Tibial nerve (tissue), 4 donors: ENCODE measurements at regions not wholly inside any gene's neighbourhood (a gene's known extent, or its start where the extent isn't known, plus 50 kb on each side); places are given as distances from the start of the nearest gene placed in this dataset.

ENCODE experiments used
- DNase-seq, 2 donors: peaks; one replicate each; pipeline ENCODE4 v3.0.0-alpha.2; 2019; ENCODE audit warnings: low spot score in 2 of 2
- H3K27ac ChIP-seq, 4 donors: fragments of 200-600 bp; sonication (generic) in 3 of 4; one replicate each; pipeline ENCODE4 v1.5.1; 2017 to 2019; ENCODE audit warnings: mild to moderate bottlenecking in 1 of 4
- H3K27me3 ChIP-seq, 2 donors: fragments of 200-600 bp; sonication (generic) in 1 of 2; one replicate each; pipeline versions ENCODE4 v1.5.1 to v1.6.0; 2017 to 2019
- H3K36me3 ChIP-seq, 3 donors: fragments of 200-600 bp; sonication (generic); one replicate each; pipeline ENCODE4 v1.5.1; 2018 to 2019
- H3K4me1 ChIP-seq, 4 donors: fragments of 200-600 bp; sonication (generic) in 3 of 4; one replicate each; pipeline ENCODE4 v1.5.1; 2017 to 2019
- H3K4me3 ChIP-seq, 4 donors: fragments of 200-600 bp; sonication (generic) in 3 of 4; one replicate each; pipeline ENCODE4 v1.5.1; 2017 to 2019; ENCODE audit warnings: mild to moderate bottlenecking in 1 of 4, moderate library complexity in 1 of 4
- H3K9me3 ChIP-seq, 4 donors: fragments of 200-600 bp; sonication (generic) in 3 of 4; one replicate each; pipeline ENCODE4 v1.5.1; 2017 to 2019
- EP300 ChIP-seq, 2 donors: sonication (generic); formaldehyde crosslinking; IDR thresholded peaks; one replicate each; pipeline ENCODE4 v1.6.1; 2017; ENCODE audit warnings: antibody characterized with exemption in 2 of 2, mild to moderate bottlenecking in 1 of 2
- POLR2A ChIP-seq, 2 donors: fragments of 450-650 bp; IDR thresholded peaks; one replicate each; pipeline ENCODE4 v1.6.1; 2017; ENCODE audit warnings: antibody characterized with exemption in 2 of 2, mild to moderate bottlenecking in 2 of 2, moderate library complexity in 2 of 2
- WGBS, 2 donors: methylation state at CpG; one replicate each; pipeline ENCODE4 v1.1.5; 2018; 5-methylcytosine and 5-hydroxymethylcytosine counted together
- TF ChIP-seq, protein P1 (sequence below), 5 experiments: fragments of 200-600 bp in 3 of 5; fragments of 450-650 bp in 2 of 5; sonication (generic) in 3 of 5; IDR thresholded peaks; one replicate each; pipeline ENCODE4 v1.5.1; 2016 to 2019; ENCODE audit warnings: antibody characterized with exemption in 5 of 5, mild to moderate bottlenecking in 3 of 5, moderate library complexity in 2 of 5

- WGBS, 2 donors: 92 to 96% methylated on average over 3 of the region's 3 CpGs
- Histone ChIP-seq H3K27ac (no peak overlapping the region), H3K27me3 (no peaks in the 10 kb centered on the region), H3K36me3 (no peaks in the 10 kb centered on the region), H3K4me1 (peaks cover 0 to 5% (median 0%) of the 10 kb centered on the region in 4 donors), H3K4me3 (no peak overlapping the region), H3K9me3 (no peaks in the 10 kb centered on the region)
- no peak for DNase-seq
- TF ChIP-seq, protein P1, sequence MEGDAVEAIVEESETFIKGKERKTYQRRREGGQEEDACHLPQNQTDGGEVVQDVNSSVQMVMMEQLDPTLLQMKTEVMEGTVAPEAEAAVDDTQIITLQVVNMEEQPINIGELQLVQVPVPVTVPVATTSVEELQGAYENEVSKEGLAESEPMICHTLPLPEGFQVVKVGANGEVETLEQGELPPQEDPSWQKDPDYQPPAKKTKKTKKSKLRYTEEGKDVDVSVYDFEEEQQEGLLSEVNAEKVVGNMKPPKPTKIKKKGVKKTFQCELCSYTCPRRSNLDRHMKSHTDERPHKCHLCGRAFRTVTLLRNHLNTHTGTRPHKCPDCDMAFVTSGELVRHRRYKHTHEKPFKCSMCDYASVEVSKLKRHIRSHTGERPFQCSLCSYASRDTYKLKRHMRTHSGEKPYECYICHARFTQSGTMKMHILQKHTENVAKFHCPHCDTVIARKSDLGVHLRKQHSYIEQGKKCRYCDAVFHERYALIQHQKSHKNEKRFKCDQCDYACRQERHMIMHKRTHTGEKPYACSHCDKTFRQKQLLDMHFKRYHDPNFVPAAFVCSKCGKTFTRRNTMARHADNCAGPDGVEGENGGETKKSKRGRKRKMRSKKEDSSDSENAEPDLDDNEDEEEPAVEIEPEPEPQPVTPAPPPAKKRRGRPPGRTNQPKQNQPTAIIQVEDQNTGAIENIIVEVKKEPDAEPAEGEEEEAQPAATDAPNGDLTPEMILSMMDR (IDR thresholded peaks at IDR 0.05): no peak
- TF ChIP-seq EP300 (IDR thresholded peaks at IDR 0.05) (no peak), POLR2A (IDR thresholded peaks at IDR 0.05) (no peak)
These were observed 1044.4 kb upstream of the MAP3K7 start for GRCh38 chr6:91631227-91631626.

- H3K27me3 ChIP-seq: no peaks in the 10 kb centered on the region
- no peaks in the 10 kb centered on the region for H3K36me3 ChIP-seq
- TF ChIP-seq POLR2A (IDR thresholded peaks at IDR 0.05): no peak
- TF ChIP-seq, protein P1 (IDR thresholded peaks at IDR 0.05): no peak
- TF ChIP-seq EP300 (IDR thresholded peaks at IDR 0.05): no peak
- H3K4me1 ChIP-seq: no peaks in the 10 kb centered on the region
- H3K27ac ChIP-seq: no peak overlapping the region
- DNase-seq: no peak
- H3K4me3 ChIP-seq: no peak overlapping the region
- H3K9me3 ChIP-seq: no peaks in the 10 kb centered on the region
- 84 to 88% methylated on average over 4 of the region's 4 CpGs for WGBS, 2 donors
These were observed 1040.0 kb upstream of the MAP3K7 start for GRCh38 chr6:91626911-91627310.

- H3K27me3 ChIP-seq: no peaks in the 10 kb centered on the region
- no peaks in the 10 kb centered on the region for H3K9me3 ChIP-seq
- no peak overlapping the region for H3K4me3 ChIP-seq
- TF ChIP-seq, protein P1 (IDR thresholded peaks at IDR 0.05): no peak
- TF ChIP-seq EP300 (IDR thresholded peaks at IDR 0.05): no peak
- TF ChIP-seq POLR2A (IDR thresholded peaks at IDR 0.05): no peak
- H3K36me3 ChIP-seq: no peaks in the 10 kb centered on the region
- no peak overlapping the region for H3K27ac ChIP-seq
- no peak for DNase-seq
- no peaks in the 10 kb centered on the region for H3K4me1 ChIP-seq
These were observed 1026.6 kb upstream of the MAP3K7 start for GRCh38 chr6:91613481-91613880.

- Histone ChIP-seq H3K4me1 (no peaks in the 10 kb centered on the region), H3K36me3 (no peaks in the 10 kb centered on the region), H3K27me3 (no peaks in the 10 kb centered on the region), H3K27ac (no peak overlapping the region), H3K9me3 (no peaks in the 10 kb centered on the region), H3K4me3 (no peak overlapping the region)
- no peak for TF ChIP-seq EP300 (IDR thresholded peaks at IDR 0.05)
- no peak for TF ChIP-seq POLR2A (IDR thresholded peaks at IDR 0.05)
- TF ChIP-seq, protein P1 (IDR thresholded peaks at IDR 0.05): no peak
- no peak for DNase-seq
- 85 to 91% methylated on average over 7 of the region's 7 CpGs for WGBS, 2 donors
These were observed 1024.3 kb upstream of the MAP3K7 start for GRCh38 chr6:91611190-91611589.

GRCh38 chr6:91608428-91608827 is 1021.6 kb upstream of the MAP3K7 start:
- TF ChIP-seq, protein P1 (IDR thresholded peaks at IDR 0.05): no peak
- TF ChIP-seq POLR2A (IDR thresholded peaks at IDR 0.05) (no peak), EP300 (IDR thresholded peaks at IDR 0.05) (no peak)
- no peak overlapping the region for H3K27ac ChIP-seq
- no peak for DNase-seq
- H3K9me3 ChIP-seq: no peaks in the 10 kb centered on the region
- H3K36me3 ChIP-seq: no peaks in the 10 kb centered on the region
- no peaks in the 10 kb centered on the region for H3K27me3 ChIP-seq
- WGBS, 2 donors: 25 to 50% methylated on average over 1 of the region's 1 CpG
- H3K4me3 ChIP-seq: no peak overlapping the region
- no peaks in the 10 kb centered on the region for H3K4me1 ChIP-seq
